ENCODE measurements at regions not wholly inside any gene's neighbourhood (a gene's known extent, or its start where the extent isn't known, plus 50 kb on each side); places are given as distances from the start of the nearest gene placed in this dataset.

- Histone ChIP-seq H2AFZ (ENCODE audit: low read depth) (no peak overlapping the region), H3K27ac (ENCODE audit: low read depth in 2 of 2, low read length in 1 of 2) (no peak overlapping the region), H3K9me3 (no peaks in the 10 kb centered on the region), H3K9ac (no peak overlapping the region), H3K9me2 (no peaks in the 10 kb centered on the region), H3F3A (replicated peaks; ENCODE audit: insufficient read depth) (no peaks in the 10 kb centered on the region), H3K4me3 (ENCODE audit: low read depth in 2 of 2, low read length in 1 of 2) (no peak overlapping the region), H3K79me2 (ENCODE audit: insufficient read depth) (no peaks in the 10 kb centered on the region), H3K36me3 (replicated peaks in 1 of 2; ENCODE audit: control insufficient read depth in 1 of 2, insufficient read depth in 2 of 2, low read length in 1 of 2) (no peaks in the 10 kb centered on the region), H3K4me1 (ENCODE audit: control insufficient read depth in 1 of 2, insufficient read depth in 2 of 2, low read depth in 1 of 2, low read length in 1 of 2) (no peaks in the 10 kb centered on the region), H3K27me3 (ENCODE audit: insufficient read depth) (no peaks in the 10 kb centered on the region), H3K4me2 (no peak overlapping the region), H4K20me1 (ENCODE audit: insufficient read depth) (no peaks in the 10 kb centered on the region)
- no peak for TF ChIP-seq SMC3 (IDR thresholded peaks at IDR 0.05; ENCODE audit: low read depth, low read length)
- no peak for TF ChIP-seq TCF12 (IDR thresholded peaks at IDR 0.05)
- TF ChIP-seq CHD2 (IDR thresholded peaks at IDR 0.05; ENCODE audit: low read length, partially characterized antibody): no peak
- TF ChIP-seq GABPA (IDR thresholded peaks at IDR 0.05; ENCODE audit: low read depth): no peak
- no peak for TF ChIP-seq RXRA (IDR thresholded peaks at IDR 0.05; ENCODE audit: borderline replicate concordance, low read depth)
- TF ChIP-seq ELF1 (IDR thresholded peaks at IDR 0.05): no peak
- no peak for TF ChIP-seq NRF1 (IDR thresholded peaks at IDR 0.05; ENCODE audit: low read depth, low read length)
- no peak for TF ChIP-seq PBX3 (IDR thresholded peaks at IDR 0.05)
- no peak for TF ChIP-seq EP300 (IDR thresholded peaks at IDR 0.05; ENCODE audit: borderline replicate concordance in 1 of 2, low read depth in 1 of 2, low read length in 1 of 2)
- no peak for TF ChIP-seq FOXJ3 (CRISPR knock-in tag; IDR thresholded peaks at IDR 0.05)
- no peak for TF ChIP-seq TAF1 (IDR thresholded peaks at IDR 0.05; ENCODE audit: borderline replicate concordance, low read depth, low read length)
- TF ChIP-seq IRF3 (IDR thresholded peaks at IDR 0.05; ENCODE audit: low read depth, low read length): no peak
- TF ChIP-seq JUND (IDR thresholded peaks at IDR 0.05): no peak
- no peak for TF ChIP-seq MEF2A (IDR thresholded peaks at IDR 0.05; ENCODE audit: borderline replicate concordance, low read depth)
- TF ChIP-seq MAX (IDR thresholded peaks at IDR 0.05; ENCODE audit: low read depth): no peak
- ChIA-PET POLR2A (no interaction called here), CTCF (interaction anchor here (1.3 kb wide), 1 partner anchor 18 kb away, joined by 3 read pairs; no protein-coding TSS in a partner anchor)
- no peak for DNase-seq
- WGBS (ENCODE audit: low lambda C conversion rate): 42% methylated on average over 5 of the region's 5 CpGs
Measured at GRCh38 chr2:49839818-49840217, 685.5 kb upstream of the FSHR start.

GRCh38 chr2:49837561-49838293 is 683.4 kb upstream of the FSHR start:
- Histone ChIP-seq H3K79me2 (ENCODE audit: insufficient read depth) (no peaks in the 10 kb centered on the region), H2AFZ (ENCODE audit: low read depth) (no peak overlapping the region), H3K27ac (ENCODE audit: low read depth in 2 of 2, low read length in 1 of 2) (no peak overlapping the region), H4K20me1 (ENCODE audit: insufficient read depth) (no peaks in the 10 kb centered on the region), H3K4me2 (no peak overlapping the region), H3K9me2 (no peaks in the 10 kb centered on the region), H3K9ac (no peak overlapping the region), H3K27me3 (ENCODE audit: insufficient read depth) (no peaks in the 10 kb centered on the region), H3K36me3 (replicated peaks in 1 of 2; ENCODE audit: control insufficient read depth in 1 of 2, insufficient read depth in 2 of 2, low read length in 1 of 2) (no peaks in the 10 kb centered on the region), H3K4me3 (ENCODE audit: low read depth in 2 of 2, low read length in 1 of 2) (no peak overlapping the region), H3K9me3 (no peaks in the 10 kb centered on the region), H3F3A (replicated peaks; ENCODE audit: insufficient read depth) (no peaks in the 10 kb centered on the region), H3K4me1 (ENCODE audit: control insufficient read depth in 1 of 2, insufficient read depth in 2 of 2, low read depth in 1 of 2, low read length in 1 of 2) (no peaks in the 10 kb centered on the region)
- ChIA-PET POLR2A (no interaction called here), CTCF (interaction anchor here (0.7 kb wide), 1 partner anchor 59 kb away, joined by 3 read pairs; no protein-coding TSS in a partner anchor)
- DNase-seq: peak; percentile 11
- WGBS (ENCODE audit: low lambda C conversion rate): 21% methylated on average over 7 of the region's 7 CpGs
- TF ChIP-seq RXRA (IDR thresholded peaks at IDR 0.05; ENCODE audit: borderline replicate concordance, low read depth) (no peak), MAX (IDR thresholded peaks at IDR 0.05; ENCODE audit: low read depth) (no peak), ZBTB33 (IDR thresholded peaks at IDR 0.05; ENCODE audit: borderline replicate concordance, low read depth) (no peak), EZH2phosphoT487 (IDR thresholded peaks at IDR 0.05; ENCODE audit: borderline replicate concordance, low read depth) (no peak), YY1 (IDR thresholded peaks at IDR 0.05; ENCODE audit: low read depth) (no peak)

All from SK-N-SH (cell line).